B cell (primary cell): ENCODE measurements at regions not wholly inside any gene's neighbourhood (a gene's known extent, or its start where the extent isn't known, plus 50 kb on each side); places are given as distances from the start of the nearest gene placed in this dataset.
"Not testable (repeated sequence)": the region's sequence is repeated elsewhere in the genome, so short reads cannot be mapped to it uniquely, and the experiment has no call there.

ENCODE experiments used
- ATAC-seq: fragments of 200-7000 bp; cut with Tn5 transposase; one replicate; pipeline ENCODE4 v1.10.0; 2021; ENCODE audit warnings: low read depth, mild to moderate bottlenecking, moderate number of reproducible peaks, moderate library complexity
- CTCF ChIA-PET: fragments of 350-600 bp; sonication (Branson Sonifier 250); formaldehyde crosslinking; loops from one replicate; lab custom pipeline; 2021; ENCODE audit warnings: antibody characterized with exemption, inconsistent platforms; lab: Charles Lee
- POLR2A ChIA-PET: fragments of 350-600 bp; sonication (Branson Sonifier 250); formaldehyde crosslinking; loops from one replicate; lab custom pipeline; 2021; ENCODE audit warnings: antibody characterized with exemption; lab: Charles Lee
- DNase-seq: peaks from one replicate; pipeline ENCODE4 v3.0.0; 2013
- H2AFZ ChIP-seq: 2 replicates; pipeline ENCODE4 v1.6.1; 2012; ENCODE audit warnings: mild to moderate bottlenecking, low read depth, low read length; ENCODE audit not compliant: insufficient read depth, poor library complexity, severe bottlenecking
- H3K27ac ChIP-seq, 2 donors: 1 replicate in 1 of 2; 2 replicates in 1 of 2; pipeline ENCODE4 v1.5.1; 2012 to 2013; ENCODE audit warnings: low read length in 2 of 2, mild to moderate bottlenecking in 2 of 2, moderate library complexity in 1 of 2
- H3K27me3 ChIP-seq, 4 experiments: fragments of 200-600 bp in 1 of 4; sonication (generic) in 1 of 4; replicated peaks in 1 of 4; 1 replicate in 2 of 4; 2 replicates in 2 of 4; pipeline versions ENCODE4 v1.6.1 to v1.7.0; 2013 to 2016; ENCODE audit warnings: low read length in 3 of 4, mild to moderate bottlenecking in 2 of 4, mixed read lengths in 1 of 4, moderate library complexity in 1 of 4; ENCODE audit not compliant: insufficient read depth in 4 of 4, control insufficient read depth in 3 of 4; ENCODE audit errors: control extremely low read depth in 1 of 4
- H3K36me3 ChIP-seq, 2 experiments: replicated peaks in 1 of 2; 1 replicate in 1 of 2; 2 replicates in 1 of 2; pipeline versions ENCODE4 v1.6.1 to v1.7.1; 2013; ENCODE audit warnings: low read length in 1 of 2; ENCODE audit not compliant: insufficient read depth in 2 of 2, control insufficient read depth in 1 of 2; ENCODE audit errors: control extremely low read depth in 1 of 2, extremely low read depth in 1 of 2
- H3K4me1 ChIP-seq, 2 donors: fragments of 200-600 bp in 1 of 2; sonication (generic) in 1 of 2; 1 replicate in 1 of 2; 2 replicates in 1 of 2; pipeline versions ENCODE4 v1.5.1 to v1.6.1; 2013 to 2017; ENCODE audit warnings: low read length in 2 of 2; ENCODE audit not compliant: control insufficient read depth in 2 of 2, insufficient read depth in 2 of 2
- H3K4me2 ChIP-seq: replicated peaks from 2 replicates; pipeline ENCODE3; 2012; ENCODE audit warnings: mild to moderate bottlenecking, low read depth, low read length; ENCODE audit not compliant: poor library complexity, severe bottlenecking
- H3K4me3 ChIP-seq, 5 experiments: fragments of 200-600 bp in 1 of 5; sonication (generic) in 1 of 5; 1 replicate in 3 of 5; 2 replicates in 2 of 5; pipeline versions ENCODE4 v1.5.1 to v1.7.0; 2011 to 2016; ENCODE audit warnings: low read length in 4 of 5, mild to moderate bottlenecking in 4 of 5, low read depth in 2 of 5, control low read depth in 1 of 5, moderate library complexity in 1 of 5; ENCODE audit not compliant: insufficient read depth in 1 of 5; ENCODE audit errors: control extremely low read depth in 1 of 5, extremely low read depth in 1 of 5
- H3K79me2 ChIP-seq: fragments of 200-600 bp; sonication (generic); one replicate; pipeline ENCODE4 v1.6.0; 2016; ENCODE audit warnings: low read length; ENCODE audit not compliant: control insufficient read depth, insufficient read depth
- H3K9ac ChIP-seq: fragments of 200-600 bp; sonication (generic); 2 replicates; pipeline ENCODE4 v1.6.1; 2017; ENCODE audit warnings: mild to moderate bottlenecking, low read length, moderate library complexity
- H3K9me3 ChIP-seq, 3 donors: one replicate each; pipeline versions ENCODE4 v1.6.1 to v1.7.1; 2013; ENCODE audit warnings: low read length in 2 of 3; ENCODE audit not compliant: control insufficient read depth in 2 of 3, insufficient read depth in 1 of 3; ENCODE audit errors: control extremely low read depth in 1 of 3
- H4K20me1 ChIP-seq: 2 replicates; pipeline ENCODE4 v1.6.0; 2012; ENCODE audit warnings: mild to moderate bottlenecking, low read length; ENCODE audit not compliant: insufficient read depth, control insufficient read depth, poor library complexity, severe bottlenecking
- H3K27ac Mint-ChIP-seq: one replicate; pipeline ENCODE4 v1.8.0; 2021; ENCODE audit warnings: mixed read lengths
- H3K27me3 Mint-ChIP-seq: one replicate; pipeline ENCODE4 v1.8.0; 2021; ENCODE audit warnings: mixed read lengths
- H3K4me1 Mint-ChIP-seq: one replicate; pipeline ENCODE4 v1.8.0; 2021; ENCODE audit warnings: mixed read lengths
- H3K4me3 Mint-ChIP-seq: one replicate; pipeline ENCODE4 v1.8.0; 2021; ENCODE audit warnings: mixed read lengths
- H3K9me3 Mint-ChIP-seq: one replicate; pipeline ENCODE4 v1.8.0; 2022; ENCODE audit warnings: mixed read lengths; ENCODE audit not compliant: insufficient read depth
- WGBS: methylation state at CpG from one replicate; pipeline ENCODE4 v1.1.5; 2013; ENCODE audit warnings: missing lambda C conversion rate; ENCODE audit not compliant: insufficient coverage; 5-methylcytosine and 5-hydroxymethylcytosine counted together
- intact Hi-C: fragments of 100-400 bp; cut with micrococcal nuclease; formaldehyde crosslinking; loops from one replicate; pipeline ENCODE4 v1.10.0; 2022

DNA sequence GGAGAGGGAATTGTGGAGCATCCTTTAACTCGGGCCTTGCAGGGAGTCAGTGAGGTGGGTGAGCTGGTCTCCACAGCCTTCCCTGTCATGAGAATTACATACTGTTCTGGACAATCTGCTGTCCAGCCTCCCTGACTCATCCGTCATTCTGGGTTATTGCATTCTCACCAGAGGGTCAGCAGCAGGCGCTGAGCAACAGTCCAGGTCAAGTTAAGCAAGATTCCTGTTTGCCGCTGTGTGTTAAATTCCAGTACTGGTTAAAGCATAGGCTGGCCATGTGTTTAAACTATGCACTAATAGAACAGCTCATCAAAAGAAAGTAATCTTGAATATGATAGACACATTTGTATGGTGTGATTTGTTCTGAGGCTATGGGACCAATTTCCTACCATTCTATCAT lies 167.1 kb upstream of the LRRC61 start:
- H3K4me1 ChIP-seq, H3K4me2 ChIP-seq, H3K4me1 Mint-ChIP-seq, H4K20me1 ChIP-seq, H3K36me3 ChIP-seq, H3K27me3 ChIP-seq, H3K4me3 ChIP-seq, H3K4me3 Mint-ChIP-seq, CTCF ChIA-PET, H2AFZ ChIP-seq, H3K79me2 ChIP-seq, H3K9me3 ChIP-seq, POLR2A ChIA-PET, intact Hi-C loops, H3K9me3 Mint-ChIP-seq, ATAC-seq, H3K27me3 Mint-ChIP-seq, H3K27ac ChIP-seq, H3K9ac ChIP-seq, H3K27ac Mint-ChIP-seq, DNase-seq: not testable (repeated sequence)
- WGBS = no CpG with 5 or more reads among the region's 4 CpGs

DNA sequence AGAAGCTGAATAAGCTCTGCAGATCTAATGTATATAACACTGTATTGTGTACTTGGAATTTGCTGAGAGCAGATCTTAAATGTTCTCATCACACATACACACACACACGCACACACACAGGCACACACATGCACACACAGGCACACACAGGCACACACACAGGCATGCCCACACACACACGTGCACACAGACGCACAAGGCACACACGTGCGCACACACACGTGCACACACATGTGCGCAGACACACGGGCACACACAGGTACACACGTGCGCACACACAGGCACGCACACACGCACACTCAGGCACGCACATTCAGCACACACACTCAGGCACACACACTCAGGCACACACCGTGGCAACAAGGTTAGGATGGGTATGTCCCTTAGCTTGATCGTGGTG lies 164.5 kb upstream of the LRRC61 start:
- H3K27me3 Mint-ChIP-seq, H3K9ac ChIP-seq, H3K79me2 ChIP-seq, DNase-seq, CTCF ChIA-PET, H3K4me1 ChIP-seq, POLR2A ChIA-PET, H3K4me1 Mint-ChIP-seq, H4K20me1 ChIP-seq, H3K27me3 ChIP-seq, H3K27ac Mint-ChIP-seq, H3K36me3 ChIP-seq, H2AFZ ChIP-seq, H3K4me2 ChIP-seq, H3K4me3 ChIP-seq, ATAC-seq, H3K9me3 Mint-ChIP-seq, intact Hi-C loops, H3K4me3 Mint-ChIP-seq, H3K9me3 ChIP-seq, H3K27ac ChIP-seq: not testable (repeated sequence)
- 99% methylated on average over 13 of the region's 15 CpGs for WGBS

DNA sequence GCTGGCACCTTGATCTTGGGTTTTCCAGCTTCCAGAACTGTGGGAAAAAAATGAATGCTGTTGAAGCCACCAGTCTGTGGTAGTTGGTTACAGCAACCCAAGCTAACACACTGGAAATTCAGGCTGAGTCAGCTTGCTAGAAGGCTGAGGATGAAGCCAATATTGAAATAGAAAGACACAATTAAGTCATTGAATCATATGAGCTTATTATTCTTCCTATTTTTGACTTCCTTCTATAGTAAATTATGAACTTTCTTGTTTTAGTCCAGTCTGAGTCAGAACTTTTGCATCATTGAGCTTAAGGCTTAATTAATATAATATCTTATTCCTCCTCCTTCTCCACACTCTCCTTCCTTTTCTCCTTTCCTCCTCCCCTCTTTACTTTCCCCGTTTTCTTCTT lies 153.6 kb upstream of the LRRC61 start:
- H2AFZ ChIP-seq, H3K27ac ChIP-seq, H3K9me3 ChIP-seq, H3K4me3 Mint-ChIP-seq, H3K4me3 ChIP-seq, H3K4me2 ChIP-seq, H3K27me3 ChIP-seq, H3K4me1 ChIP-seq, intact Hi-C loops, CTCF ChIA-PET, H3K9me3 Mint-ChIP-seq, H4K20me1 ChIP-seq, H3K9ac ChIP-seq, H3K79me2 ChIP-seq, H3K4me1 Mint-ChIP-seq, H3K27ac Mint-ChIP-seq, H3K27me3 Mint-ChIP-seq, ATAC-seq, POLR2A ChIA-PET, DNase-seq, H3K36me3 ChIP-seq: not testable (repeated sequence)
- WGBS = no CpG with 5 or more reads among the region's 1 CpG

DNA sequence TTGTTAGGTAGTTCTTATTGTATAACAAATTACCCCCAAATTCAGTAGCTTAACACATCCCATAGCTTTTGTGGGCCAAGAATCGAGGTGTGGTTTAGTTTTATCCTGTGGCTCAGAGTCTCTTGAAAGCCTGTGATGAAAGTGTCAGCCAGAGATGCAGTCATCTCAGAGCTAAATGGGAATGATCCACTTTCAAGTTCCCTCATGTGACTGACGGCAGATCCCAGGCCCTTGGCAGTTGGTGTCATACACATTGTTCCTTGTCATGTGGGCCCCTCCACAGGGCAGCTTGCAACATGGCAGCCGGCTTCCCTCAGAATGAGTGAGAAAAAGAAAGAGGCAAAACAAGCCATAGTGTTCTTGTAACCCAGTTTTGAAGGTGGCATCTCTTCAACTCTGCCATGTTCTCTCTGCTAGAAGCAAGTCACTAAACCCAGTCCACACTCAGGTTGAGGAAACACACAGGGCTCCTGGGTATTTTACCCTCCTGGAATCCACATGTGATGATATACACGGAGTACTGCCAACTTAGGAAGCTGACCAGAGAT lies 153.1 kb upstream of the LRRC61 start:
- H4K20me1 ChIP-seq, H2AFZ ChIP-seq, H3K9me3 ChIP-seq, H3K4me1 Mint-ChIP-seq, H3K79me2 ChIP-seq, H3K27ac ChIP-seq, H3K27me3 ChIP-seq, H3K9me3 Mint-ChIP-seq, DNase-seq, POLR2A ChIA-PET, intact Hi-C loops, H3K4me1 ChIP-seq, ATAC-seq, CTCF ChIA-PET, H3K4me3 Mint-ChIP-seq, H3K27me3 Mint-ChIP-seq, H3K36me3 ChIP-seq, H3K4me2 ChIP-seq, H3K27ac Mint-ChIP-seq, H3K9ac ChIP-seq, H3K4me3 ChIP-seq: not testable (repeated sequence)
- no CpG with 5 or more reads among the region's 4 CpGs for whole genome bisulfite sequencing
